Transverse colon (tissue), 4 donors: ENCODE measurements at regions not wholly inside any gene's neighbourhood (a gene's known extent, or its start where the extent isn't known, plus 50 kb on each side); places are given as distances from the start of the nearest gene placed in this dataset.
"Not testable (repeated sequence)": the region's sequence is repeated elsewhere in the genome, so short reads cannot be mapped to it uniquely, and the experiment has no call there.

ENCODE experiments used
- DNase-seq: peaks from one replicate; pipeline ENCODE4 v3.0.0-alpha.2; 2019
- H3K27ac ChIP-seq, 4 donors: fragments of 200-600 bp; sonication (generic); 2 replicates each; pipeline ENCODE4 v1.5.1; 2016 to 2018; ENCODE audit warnings: inconsistent platforms in 4 of 4
- H3K27me3 ChIP-seq: fragments of 200-600 bp; sonication (generic); 2 replicates; pipeline ENCODE4 v1.5.1; 2017; ENCODE audit warnings: inconsistent platforms
- H3K36me3 ChIP-seq, 4 donors: fragments of 200-600 bp; sonication (generic); 2 replicates each; pipeline ENCODE4 v1.5.1; 2017 to 2019; ENCODE audit warnings: inconsistent platforms in 4 of 4
- H3K4me1 ChIP-seq, 4 donors: fragments of 200-600 bp; sonication (generic); 2 replicates each; pipeline ENCODE4 v1.5.1; 2017 to 2020; ENCODE audit warnings: inconsistent platforms in 4 of 4
- H3K4me3 ChIP-seq, 4 donors: fragments of 200-600 bp; sonication (generic); 1 replicate in 1 of 4; 2 replicates in 3 of 4; pipeline versions ENCODE4 v1.5.1 to v1.6.1; 2017 to 2019; ENCODE audit warnings: inconsistent platforms in 4 of 4
- H3K9me3 ChIP-seq, 2 donors: fragments of 200-600 bp; sonication (generic); 2 replicates each; pipeline ENCODE4 v1.5.1; 2017 to 2019; ENCODE audit warnings: inconsistent platforms in 2 of 2
- EP300 ChIP-seq: sonication (generic); formaldehyde crosslinking; IDR thresholded peaks from one replicate; pipeline ENCODE4 v1.6.1; 2017; ENCODE audit warnings: antibody characterized with exemption, low read depth
- POLR2A ChIP-seq: fragments of 450-650 bp; IDR thresholded peaks from one replicate; pipeline ENCODE4 v1.6.1; 2016; ENCODE audit warnings: antibody characterized with exemption, mild to moderate bottlenecking, moderate library complexity
- POLR2AphosphoS5 ChIP-seq, 3 donors: sonication (generic); formaldehyde crosslinking; IDR thresholded peaks; one replicate each; pipeline ENCODE4 v1.6.1; 2016; ENCODE audit warnings: antibody characterized with exemption in 3 of 3
- WGBS, 2 donors: methylation state at CpG; one replicate each; pipeline ENCODE4 v1.1.5; 2018; ENCODE audit warnings: low coverage in 1 of 2; 5-methylcytosine and 5-hydroxymethylcytosine counted together
- in situ Hi-C, 4 donors: fragments of 200-750 bp; cut with MboI; loops; one replicate each; pipeline versions ENCODE4 v1.15.0 to v1.15.1; 2017; ENCODE audit warnings: low sequenced_read_pairs in 3 of 4, low pct_ligation_motif_present in 1 of 4, low pct_unique_long_range_greater_than_20kb in 1 of 4
- intact Hi-C: fragments of 100-400 bp; cut with DNase I; formaldehyde crosslinking; loops from one replicate; pipeline ENCODE4 v1.15.1; 2023; ENCODE audit warnings: low total_unique reads
- TF ChIP-seq, protein P1 (sequence below), 5 experiments: fragments of 200-600 bp in 3 of 5; fragments of 450-650 bp in 2 of 5; sonication (generic) in 3 of 5; IDR thresholded peaks; 1 replicate in 2 of 5; 2 replicates in 3 of 5; pipeline ENCODE4 v1.5.1; 2016 to 2017; ENCODE audit warnings: antibody characterized with exemption in 5 of 5, inconsistent platforms in 3 of 5, mild to moderate bottlenecking in 2 of 5, moderate library complexity in 1 of 5

DNA sequence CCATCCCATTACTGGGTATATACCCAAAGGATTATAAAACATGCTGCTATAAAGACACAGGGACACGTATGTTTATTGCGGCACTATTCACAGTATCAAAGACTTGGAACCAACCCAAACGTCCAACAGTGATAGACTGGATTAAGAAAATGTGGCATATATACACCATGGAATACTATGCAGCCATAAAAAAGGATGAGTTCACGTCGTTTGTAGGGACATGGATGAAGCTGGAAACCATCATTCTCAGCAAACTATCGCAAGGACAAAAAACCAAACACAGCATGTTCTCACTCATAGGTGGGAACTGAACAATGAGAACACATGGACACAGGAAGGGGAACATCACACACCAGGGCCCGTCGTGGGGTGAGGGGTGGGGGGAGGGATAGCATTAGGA is 106.1 kb downstream of the CHD1L start:
- H3K27ac ChIP-seq, DNase-seq, intact Hi-C loops, H3K4me1 ChIP-seq, H3K9me3 ChIP-seq, H3K36me3 ChIP-seq, in situ Hi-C loops, H3K4me3 ChIP-seq, H3K27me3 ChIP-seq: not testable (repeated sequence)
- 63 to 77% methylated on average over 6 to 8 of the region's 8 CpGs for WGBS, 2 donors

- WGBS, 2 donors = 46 to 50% methylated on average over 1 of the region's 1 CpG
- TF ChIP-seq, protein P1, sequence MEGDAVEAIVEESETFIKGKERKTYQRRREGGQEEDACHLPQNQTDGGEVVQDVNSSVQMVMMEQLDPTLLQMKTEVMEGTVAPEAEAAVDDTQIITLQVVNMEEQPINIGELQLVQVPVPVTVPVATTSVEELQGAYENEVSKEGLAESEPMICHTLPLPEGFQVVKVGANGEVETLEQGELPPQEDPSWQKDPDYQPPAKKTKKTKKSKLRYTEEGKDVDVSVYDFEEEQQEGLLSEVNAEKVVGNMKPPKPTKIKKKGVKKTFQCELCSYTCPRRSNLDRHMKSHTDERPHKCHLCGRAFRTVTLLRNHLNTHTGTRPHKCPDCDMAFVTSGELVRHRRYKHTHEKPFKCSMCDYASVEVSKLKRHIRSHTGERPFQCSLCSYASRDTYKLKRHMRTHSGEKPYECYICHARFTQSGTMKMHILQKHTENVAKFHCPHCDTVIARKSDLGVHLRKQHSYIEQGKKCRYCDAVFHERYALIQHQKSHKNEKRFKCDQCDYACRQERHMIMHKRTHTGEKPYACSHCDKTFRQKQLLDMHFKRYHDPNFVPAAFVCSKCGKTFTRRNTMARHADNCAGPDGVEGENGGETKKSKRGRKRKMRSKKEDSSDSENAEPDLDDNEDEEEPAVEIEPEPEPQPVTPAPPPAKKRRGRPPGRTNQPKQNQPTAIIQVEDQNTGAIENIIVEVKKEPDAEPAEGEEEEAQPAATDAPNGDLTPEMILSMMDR (IDR thresholded peaks at IDR 0.05) = no peak
- TF ChIP-seq POLR2A (no peak), POLR2AphosphoS5 (IDR thresholded peaks at IDR 0.05) (no peak), EP300 (no peak)
Observed at GRCh38 chr1:147349533-147349932, 107.0 kb downstream of the CHD1L start.

GRCh38 chr1:147351140-147351835 is 108.8 kb downstream of the CHD1L start:
- H3K4me1 ChIP-seq = no peaks in the 10 kb centered on the region
- intact Hi-C loops (no loop called here), in situ Hi-C loops (no loop called here)
- peaks cover 4% of the 10 kb centered on the region for H3K27me3 ChIP-seq
- TF ChIP-seq, protein P1 (IDR thresholded peaks at IDR 0.05) = no peak
- TF ChIP-seq POLR2AphosphoS5 (IDR thresholded peaks at IDR 0.05) (no peak), POLR2A (no peak), EP300 (no peak)
- no peak for DNase-seq
- no peak overlapping the region for H3K27ac ChIP-seq
- H3K4me3 ChIP-seq = no peak overlapping the region
- WGBS, 2 donors = 76 to 78% methylated on average over 3 of the region's 3 CpGs
- H3K36me3 ChIP-seq = no peaks in the 10 kb centered on the region
- no peaks in the 10 kb centered on the region for H3K9me3 ChIP-seq

More at GRCh38 chr1:147349533-147349932, 107.0 kb downstream of the CHD1L start:
- no peak for DNase-seq
- no peaks in the 10 kb centered on the region for H3K9me3 ChIP-seq
- no peak overlapping the region for H3K27ac ChIP-seq
- H3K4me3 ChIP-seq = no peak overlapping the region
- H3K4me1 ChIP-seq = no peaks in the 10 kb centered on the region
- H3K27me3 ChIP-seq = no peaks in the 10 kb centered on the region
- no peaks in the 10 kb centered on the region for H3K36me3 ChIP-seq
- intact Hi-C loops (no loop called here), in situ Hi-C loops (no loop called here)

- DNase-seq = no peak
- no peaks in the 10 kb centered on the region for H3K4me1 ChIP-seq
- H3K36me3 ChIP-seq = no peaks in the 10 kb centered on the region
- intact Hi-C loops (no loop called here), in situ Hi-C loops (no loop called here)
- no peaks in the 10 kb centered on the region for H3K9me3 ChIP-seq
- TF ChIP-seq EP300 = no peak
- no peak for TF ChIP-seq POLR2AphosphoS5 (IDR thresholded peaks at IDR 0.05)
- TF ChIP-seq, protein P1 (IDR thresholded peaks at IDR 0.05) = no peak
- no peak for TF ChIP-seq POLR2A
- no peak overlapping the region for H3K27ac ChIP-seq
- WGBS, 2 donors = 35 to 41% methylated on average over 3 to 4 of the region's 4 CpGs
- no peak overlapping the region for H3K4me3 ChIP-seq
- no peaks in the 10 kb centered on the region for H3K27me3 ChIP-seq
Observed at GRCh38 chr1:147377263-147378246, 135.1 kb downstream of the CHD1L start.
